Astrocyte (in vitro differentiated cells and primary cell): ENCODE measurements at regions not wholly inside any gene's neighbourhood (a gene's known extent, or its start where the extent isn't known, plus 50 kb on each side); places are given as distances from the start of the nearest gene placed in this dataset.

Experiments used
- EZH2 ChIP-seq: IDR thresholded peaks from 2 replicates; pipeline ENCODE4 v1.6.1; 2012; ENCODE audit warnings: mild to moderate bottlenecking, low read length, inconsistent platforms; ENCODE audit not compliant: insufficient read depth
- TF ChIP-seq, protein P1 (sequence below): IDR thresholded peaks from 2 replicates; pipeline ENCODE4 v1.5.1; 2011; ENCODE audit warnings: low read depth, mild to moderate bottlenecking, inconsistent platforms, low read length, moderate library complexity; ENCODE audit not compliant: insufficient read depth

DNA sequence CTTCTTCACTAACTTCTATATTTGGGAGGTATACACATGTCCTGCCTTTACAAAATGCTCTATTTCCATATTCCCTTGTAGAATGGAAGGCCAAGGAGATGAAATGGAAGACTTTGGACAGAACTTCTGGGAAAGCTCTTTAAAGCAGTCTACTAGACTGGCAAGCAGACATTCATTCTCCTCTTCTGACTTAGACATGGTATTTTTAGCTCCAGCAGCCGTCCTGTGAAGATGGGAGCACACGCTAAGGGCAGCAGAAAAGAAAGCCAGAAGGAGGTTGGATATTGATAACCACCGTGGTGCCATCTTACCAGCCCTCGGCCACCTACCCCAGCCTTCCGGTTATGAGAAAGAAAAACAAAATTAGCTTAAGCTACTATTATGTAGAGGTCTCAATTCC lies 70.1 kb upstream of the E2F3 start:
- TF ChIP-seq, protein P1, sequence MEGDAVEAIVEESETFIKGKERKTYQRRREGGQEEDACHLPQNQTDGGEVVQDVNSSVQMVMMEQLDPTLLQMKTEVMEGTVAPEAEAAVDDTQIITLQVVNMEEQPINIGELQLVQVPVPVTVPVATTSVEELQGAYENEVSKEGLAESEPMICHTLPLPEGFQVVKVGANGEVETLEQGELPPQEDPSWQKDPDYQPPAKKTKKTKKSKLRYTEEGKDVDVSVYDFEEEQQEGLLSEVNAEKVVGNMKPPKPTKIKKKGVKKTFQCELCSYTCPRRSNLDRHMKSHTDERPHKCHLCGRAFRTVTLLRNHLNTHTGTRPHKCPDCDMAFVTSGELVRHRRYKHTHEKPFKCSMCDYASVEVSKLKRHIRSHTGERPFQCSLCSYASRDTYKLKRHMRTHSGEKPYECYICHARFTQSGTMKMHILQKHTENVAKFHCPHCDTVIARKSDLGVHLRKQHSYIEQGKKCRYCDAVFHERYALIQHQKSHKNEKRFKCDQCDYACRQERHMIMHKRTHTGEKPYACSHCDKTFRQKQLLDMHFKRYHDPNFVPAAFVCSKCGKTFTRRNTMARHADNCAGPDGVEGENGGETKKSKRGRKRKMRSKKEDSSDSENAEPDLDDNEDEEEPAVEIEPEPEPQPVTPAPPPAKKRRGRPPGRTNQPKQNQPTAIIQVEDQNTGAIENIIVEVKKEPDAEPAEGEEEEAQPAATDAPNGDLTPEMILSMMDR, result no peak
- no peak for TF ChIP-seq EZH2
